RWPE2 (cell line): ENCODE measurements at regions not wholly inside any gene's neighbourhood (a gene's known extent, or its start where the extent isn't known, plus 50 kb on each side); places are given as distances from the start of the nearest gene placed in this dataset.

Source experiments
- ATAC-seq: fragments of 200-7000 bp; cut with Tn5 transposase; 3 replicates; pipeline ENCODE4 v1.9.1; 2021; ENCODE audit warnings: low read depth
- DNase-seq: peaks from one replicate; pipeline ENCODE4 v3.0.0-alpha.2; 2020; ENCODE audit warnings: low spot score
- H3K27ac ChIP-seq: fragments of 450-650 bp; 2 replicates; pipeline ENCODE4 v1.5.1; 2017; ENCODE audit warnings: mild to moderate bottlenecking; ENCODE audit not compliant: poor library complexity, severe bottlenecking
- H3K27me3 ChIP-seq: fragments of 250-450 bp; sonication (Bioruptor Pico); 2 replicates; pipeline ENCODE4 v1.5.1; 2021; ENCODE audit warnings: mild to moderate bottlenecking, moderate library complexity; ENCODE audit not compliant: insufficient read depth, poor library complexity, severe bottlenecking
- H3K36me3 ChIP-seq: fragments of 250-450 bp; sonication (Bioruptor Pico); 2 replicates; pipeline ENCODE4 v1.5.1; 2020; ENCODE audit warnings: low read depth, mild to moderate bottlenecking, moderate library complexity
- H3K4me1 ChIP-seq: fragments of 250-450 bp; sonication (Bioruptor Pico); 2 replicates; pipeline ENCODE4 v1.5.1; 2021; ENCODE audit warnings: mild to moderate bottlenecking, moderate library complexity; ENCODE audit not compliant: insufficient read depth, poor library complexity, severe bottlenecking
- H3K4me3 ChIP-seq: fragments of 250-450 bp; sonication (Bioruptor Pico); 2 replicates; pipeline ENCODE4 v1.5.1; 2021; ENCODE audit warnings: mild to moderate bottlenecking, moderate library complexity; ENCODE audit not compliant: severe bottlenecking
- H3K9me3 ChIP-seq: fragments of 250-450 bp; sonication (Bioruptor Pico); 2 replicates; pipeline ENCODE4 v1.5.1; 2021; ENCODE audit warnings: mild to moderate bottlenecking, moderate library complexity; ENCODE audit not compliant: severe bottlenecking
- TF ChIP-seq, protein P1 (sequence below): fragments of 450-650 bp; IDR thresholded peaks from one replicate; pipeline ENCODE4 v1.5.1; 2017; ENCODE audit warnings: mild to moderate bottlenecking, moderate library complexity; ENCODE audit not compliant: poor library complexity, severe bottlenecking

DNA sequence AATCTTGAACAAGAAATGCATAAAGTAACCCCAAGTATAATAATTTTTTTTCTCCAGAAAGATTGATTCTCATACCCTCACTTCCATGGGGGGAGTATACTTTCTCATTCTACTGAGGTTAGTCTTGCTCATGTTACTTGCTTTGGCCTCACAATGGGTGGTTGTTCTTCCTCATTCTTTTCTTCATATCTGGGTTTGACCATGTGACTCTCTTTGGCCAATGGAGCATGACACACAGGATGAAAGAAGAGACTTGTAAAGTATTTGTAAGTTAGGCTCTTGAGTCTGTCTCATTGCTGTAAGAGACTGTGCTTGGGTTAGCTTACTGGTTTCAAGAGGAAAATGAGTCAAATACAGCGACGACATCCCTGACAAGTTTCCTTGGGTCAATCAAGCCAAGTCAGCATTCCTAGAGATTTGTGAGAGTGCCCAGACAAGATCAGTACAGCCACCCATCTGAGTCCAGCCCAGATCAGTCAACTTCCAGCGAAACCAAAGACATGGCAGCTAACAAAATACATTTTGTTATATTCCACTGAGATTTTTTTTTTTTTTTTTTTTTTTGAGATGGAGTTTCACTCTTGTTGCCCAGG, 970.2 kb downstream of the BCL11A start:
- ATAC-seq (no peak), DNase-seq (no peak)
- Histone ChIP-seq H3K36me3 (no peaks in the 10 kb centered on the region), H3K4me3 (no peak overlapping the region), H3K9me3 (no peaks in the 10 kb centered on the region), H3K27ac (no peak overlapping the region), H3K27me3 (no peaks in the 10 kb centered on the region), H3K4me1 (no peaks in the 10 kb centered on the region)
- TF ChIP-seq, protein P1, sequence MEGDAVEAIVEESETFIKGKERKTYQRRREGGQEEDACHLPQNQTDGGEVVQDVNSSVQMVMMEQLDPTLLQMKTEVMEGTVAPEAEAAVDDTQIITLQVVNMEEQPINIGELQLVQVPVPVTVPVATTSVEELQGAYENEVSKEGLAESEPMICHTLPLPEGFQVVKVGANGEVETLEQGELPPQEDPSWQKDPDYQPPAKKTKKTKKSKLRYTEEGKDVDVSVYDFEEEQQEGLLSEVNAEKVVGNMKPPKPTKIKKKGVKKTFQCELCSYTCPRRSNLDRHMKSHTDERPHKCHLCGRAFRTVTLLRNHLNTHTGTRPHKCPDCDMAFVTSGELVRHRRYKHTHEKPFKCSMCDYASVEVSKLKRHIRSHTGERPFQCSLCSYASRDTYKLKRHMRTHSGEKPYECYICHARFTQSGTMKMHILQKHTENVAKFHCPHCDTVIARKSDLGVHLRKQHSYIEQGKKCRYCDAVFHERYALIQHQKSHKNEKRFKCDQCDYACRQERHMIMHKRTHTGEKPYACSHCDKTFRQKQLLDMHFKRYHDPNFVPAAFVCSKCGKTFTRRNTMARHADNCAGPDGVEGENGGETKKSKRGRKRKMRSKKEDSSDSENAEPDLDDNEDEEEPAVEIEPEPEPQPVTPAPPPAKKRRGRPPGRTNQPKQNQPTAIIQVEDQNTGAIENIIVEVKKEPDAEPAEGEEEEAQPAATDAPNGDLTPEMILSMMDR = no peak

DNA sequence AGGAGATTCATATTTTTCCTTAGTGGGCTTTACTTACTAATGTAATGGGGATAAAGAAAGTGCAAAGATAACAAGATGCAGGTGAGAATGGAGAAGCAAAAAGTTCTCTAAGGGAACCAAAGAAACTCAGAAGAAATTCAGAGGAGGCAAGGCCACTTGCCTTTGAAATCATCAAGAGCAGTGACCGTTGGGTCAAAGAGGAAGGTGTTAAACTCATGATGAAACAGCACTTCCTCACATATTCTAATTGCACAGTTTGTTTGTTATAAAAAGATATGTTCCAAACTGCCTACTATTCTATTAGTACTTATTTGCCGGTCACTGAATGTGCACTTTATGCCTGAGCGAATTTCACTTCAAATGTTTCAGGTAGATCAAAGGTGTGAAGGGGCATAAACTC, 975.1 kb downstream of the BCL11A start:
- H3K4me3 ChIP-seq = no peak overlapping the region
- H3K27me3 ChIP-seq = no peaks in the 10 kb centered on the region
- H3K36me3 ChIP-seq = no peaks in the 10 kb centered on the region
- no peaks in the 10 kb centered on the region for H3K4me1 ChIP-seq
- DNase-seq = no peak
- H3K9me3 ChIP-seq = no peaks in the 10 kb centered on the region
- no peak overlapping the region for H3K27ac ChIP-seq
- ATAC-seq = no peak
- TF ChIP-seq, protein P1 = no peak

DNA sequence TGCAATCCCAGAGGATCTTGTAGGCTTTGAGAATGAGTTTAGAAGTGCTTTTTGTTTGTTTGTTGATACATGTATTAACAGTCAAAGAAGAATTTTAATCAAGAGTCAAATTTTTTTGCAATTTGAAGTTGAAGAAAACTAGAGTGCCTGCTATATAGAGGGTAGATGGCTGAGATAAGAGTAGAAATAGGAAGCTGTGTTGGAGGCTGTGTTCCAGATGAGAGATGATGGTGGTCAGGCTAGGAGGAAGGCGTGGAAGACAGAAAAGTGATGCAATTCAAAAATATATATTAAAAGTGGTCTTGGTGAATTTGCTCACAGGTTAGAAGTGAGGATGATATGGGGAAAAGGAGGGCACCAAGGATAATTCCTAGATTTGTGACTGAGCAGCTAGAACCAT, 978.3 kb downstream of the BCL11A start:
- no peaks in the 10 kb centered on the region for H3K27me3 ChIP-seq
- ATAC-seq (no peak), DNase-seq (no peak)
- TF ChIP-seq, protein P1 = no peak
- no peaks in the 10 kb centered on the region for H3K9me3 ChIP-seq
- no peaks in the 10 kb centered on the region for H3K36me3 ChIP-seq
- no peak overlapping the region for H3K4me3 ChIP-seq
- H3K27ac ChIP-seq = no peak overlapping the region
- H3K4me1 ChIP-seq = no peaks in the 10 kb centered on the region

DNA sequence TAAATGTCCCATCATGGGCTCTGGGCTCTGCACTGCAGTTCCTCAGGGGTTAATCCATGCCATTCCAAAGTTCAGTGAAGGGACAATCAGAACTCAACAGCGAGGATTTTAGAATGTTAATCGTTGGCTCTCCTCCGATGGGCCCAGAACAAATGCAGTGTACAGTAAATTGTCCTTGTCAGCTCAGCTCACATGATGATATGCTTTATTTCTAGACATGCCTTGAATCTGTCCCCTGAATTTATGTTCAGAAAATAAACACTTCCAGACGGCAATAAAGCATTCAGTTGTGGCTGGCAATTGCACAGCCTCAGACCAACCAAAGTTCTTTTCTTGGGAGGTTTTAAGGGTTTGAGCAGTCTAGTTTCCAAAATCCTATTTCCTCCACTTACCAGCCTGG, 981.2 kb downstream of the BCL11A start:
- DNase-seq = no peak
- H3K36me3 ChIP-seq = no peaks in the 10 kb centered on the region
- TF ChIP-seq, protein P1 = no peak
- H3K9me3 ChIP-seq = no peaks in the 10 kb centered on the region
- no peaks in the 10 kb centered on the region for H3K27me3 ChIP-seq
- H3K4me1 ChIP-seq = no peaks in the 10 kb centered on the region
- H3K4me3 ChIP-seq = no peak overlapping the region
- no peak for ATAC-seq
- no peak overlapping the region for H3K27ac ChIP-seq

DNA sequence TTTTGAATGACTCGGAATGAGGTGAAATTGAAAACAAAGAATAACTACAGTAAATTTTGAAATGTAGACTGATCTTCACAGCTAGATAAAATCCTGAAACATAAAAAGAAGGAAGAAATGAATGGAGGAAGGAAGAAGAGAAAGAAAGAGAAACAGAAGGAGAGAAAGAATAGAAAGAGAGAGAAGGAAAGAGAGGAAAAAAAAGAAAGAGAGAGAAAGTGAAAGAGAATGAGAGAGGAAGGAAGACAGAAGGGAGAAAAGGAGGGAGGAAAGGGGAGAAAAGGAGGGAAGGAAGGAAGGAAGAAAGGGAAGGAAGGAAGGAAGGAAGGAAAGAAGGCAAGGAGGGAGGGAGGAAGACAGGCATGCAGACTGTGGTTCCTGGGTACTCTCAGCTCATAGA, 982.6 kb downstream of the BCL11A start:
- DNase-seq (no peak), ATAC-seq (no peak)
- no peak overlapping the region for H3K27ac ChIP-seq
- no peaks in the 10 kb centered on the region for H3K4me1 ChIP-seq
- TF ChIP-seq, protein P1 = no peak
- H3K9me3 ChIP-seq = no peaks in the 10 kb centered on the region
- no peak overlapping the region for H3K4me3 ChIP-seq
- no peaks in the 10 kb centered on the region for H3K36me3 ChIP-seq
- H3K27me3 ChIP-seq = no peaks in the 10 kb centered on the region
